SU-DHL-6 (cell line): ENCODE measurements at regions not wholly inside any gene's neighbourhood (a gene's known extent, or its start where the extent isn't known, plus 50 kb on each side); places are given as distances from the start of the nearest gene placed in this dataset.

Source experiments
- CTCF ChIP-seq: fragments of 200-600 bp; sonication (generic); IDR thresholded peaks from one replicate; pipeline ENCODE4 v1.5.1; 2017; ENCODE audit warnings: antibody characterized with exemption, mild to moderate bottlenecking, low read length, moderate library complexity; ENCODE audit not compliant: insufficient read depth, poor library complexity, severe bottlenecking
- EZH2phosphoT487 ChIP-seq: fragments of 200-600 bp; sonication (generic), shearing (Covaris generic); conservative IDR thresholded peaks from 2 replicates; pipeline ENCODE4 v1.6.1; 2018; ENCODE audit warnings: mild to moderate bottlenecking, antibody characterized with exemption, low read length, moderate library complexity, mixed read lengths

DNA sequence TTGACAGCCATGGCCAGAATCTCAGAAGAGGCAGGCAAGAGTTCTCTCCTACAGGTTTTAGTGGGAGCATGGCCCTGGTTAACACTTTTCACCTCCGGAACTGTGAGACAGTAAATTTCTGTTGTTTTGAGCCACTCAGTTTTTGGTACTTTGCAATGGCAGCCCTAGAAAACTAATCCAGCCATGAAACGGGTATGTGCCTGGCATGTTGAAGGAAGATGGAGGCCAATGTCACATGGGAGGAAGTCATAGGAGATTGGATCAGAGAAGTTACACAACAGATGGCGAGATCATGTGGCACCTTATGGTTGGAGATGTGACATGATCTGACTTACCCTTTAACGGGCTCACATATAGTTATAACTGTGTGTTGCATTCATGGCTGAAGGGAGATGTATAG, 63.2 kb upstream of the EED start:
- TF ChIP-seq CTCF: no peak
- TF ChIP-seq EZH2phosphoT487: no peak
